SJSA1 (cell line): ENCODE measurements at regions not wholly inside any gene's neighbourhood (a gene's known extent, or its start where the extent isn't known, plus 50 kb on each side); places are given as distances from the start of the nearest gene placed in this dataset.
"Not testable (repeated sequence)": the region's sequence is repeated elsewhere in the genome, so short reads cannot be mapped to it uniquely, and the experiment has no call there.

Source experiments
- DNase-seq, 2 experiments: peaks; one replicate each; pipeline ENCODE4 v3.0.0-alpha.2; 2015 to 2020; ENCODE audit warnings: low spot score in 2 of 2, low read depth in 1 of 2
- H3K27ac ChIP-seq: fragments of 250-450 bp; sonication (Bioruptor Pico); 2 replicates; pipeline ENCODE4 v1.5.1; 2020; ENCODE audit warnings: mild to moderate bottlenecking, moderate library complexity
- H3K27me3 ChIP-seq: fragments of 250-450 bp; sonication (Bioruptor Pico); replicated peaks from 2 replicates; pipeline ENCODE4 v1.5.1; 2020; ENCODE audit warnings: mild to moderate bottlenecking, moderate library complexity
- H3K36me3 ChIP-seq: fragments of 250-450 bp; sonication (Bioruptor Pico); 2 replicates; pipeline ENCODE4 v1.5.1; 2020; ENCODE audit warnings: mild to moderate bottlenecking
- H3K4me1 ChIP-seq: fragments of 250-450 bp; sonication (Bioruptor Pico); replicated peaks from 2 replicates; pipeline ENCODE4 v1.6.1; 2021; ENCODE audit warnings: mild to moderate bottlenecking
- H3K4me3 ChIP-seq: fragments of 250-450 bp; sonication (Bioruptor Pico); 2 replicates; pipeline ENCODE4 v1.5.1; 2020; ENCODE audit warnings: mild to moderate bottlenecking
- H3K9me3 ChIP-seq: fragments of 250-450 bp; sonication (Bioruptor Pico); replicated peaks from 2 replicates; pipeline ENCODE4 v1.5.1; 2020; ENCODE audit warnings: mild to moderate bottlenecking

DNA sequence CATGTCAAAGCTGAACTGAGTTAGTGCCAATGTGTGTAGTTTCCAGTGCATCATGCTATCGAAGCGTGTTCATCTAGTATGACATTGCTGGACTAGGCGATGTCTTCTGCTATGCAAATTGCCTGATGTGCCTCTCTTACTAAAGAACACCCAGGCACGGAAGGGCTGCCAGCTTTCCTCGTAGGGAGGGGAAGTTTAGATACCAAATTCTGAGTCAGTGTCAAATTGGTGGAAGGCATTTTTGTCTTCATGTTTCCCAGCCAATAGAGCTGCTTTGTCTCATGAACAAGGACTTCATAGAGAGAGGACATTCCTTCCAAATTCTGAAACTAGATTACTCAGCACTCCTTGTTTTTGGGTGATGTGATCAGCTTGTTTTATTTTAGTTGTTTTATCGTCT is 320.1 kb downstream of the BTBD3 start:
- no peaks in the 10 kb centered on the region for H3K27me3 ChIP-seq
- DNase-seq = no peak
- H3K4me3 ChIP-seq = no peak overlapping the region
- no peak overlapping the region for H3K27ac ChIP-seq
- no peaks in the 10 kb centered on the region for H3K4me1 ChIP-seq
- no peaks in the 10 kb centered on the region for H3K9me3 ChIP-seq
- no peaks in the 10 kb centered on the region for H3K36me3 ChIP-seq

DNA sequence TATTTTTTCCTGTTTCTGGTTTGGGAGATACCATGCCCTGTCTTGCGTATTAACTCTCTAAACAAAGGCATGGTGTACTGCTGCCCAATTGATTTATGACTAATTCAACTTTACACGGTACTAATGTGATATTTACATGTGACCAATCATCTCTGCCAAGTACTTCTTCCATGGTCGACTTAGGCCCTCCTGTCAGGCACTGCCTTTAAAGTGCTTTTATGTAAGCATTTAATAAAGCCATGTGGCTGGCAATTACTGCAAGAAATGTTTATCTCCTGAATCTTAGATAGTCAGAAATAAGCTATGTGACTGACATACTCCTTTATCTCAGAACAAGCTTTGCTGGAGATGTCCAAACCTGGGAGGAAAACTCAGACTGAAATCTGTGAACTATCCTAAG is 323.4 kb downstream of the BTBD3 start:
- no peak for DNase-seq

DNA sequence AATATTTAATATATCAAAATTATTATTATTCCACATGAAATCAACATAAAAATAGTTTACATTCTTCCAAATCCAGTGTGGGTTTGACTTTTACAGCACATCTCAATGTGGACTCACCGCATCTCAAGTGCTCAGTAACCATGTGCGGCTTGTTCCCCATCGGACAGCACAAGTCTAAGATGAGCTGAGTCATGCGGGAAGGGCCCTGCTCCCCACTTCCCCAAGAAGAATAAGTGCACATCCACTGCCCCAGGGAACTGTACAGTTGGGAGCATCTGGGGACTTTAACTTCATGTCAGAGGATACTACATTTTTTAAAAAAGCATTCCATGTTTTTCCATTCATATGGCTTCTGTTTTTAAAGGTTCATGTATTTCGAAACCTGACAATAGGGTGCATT is 325.6 kb downstream of the BTBD3 start:
- Histone ChIP-seq H3K9me3 (no peaks in the 10 kb centered on the region), H3K4me1 (no peaks in the 10 kb centered on the region)
- DNase-seq = no peak

More for the DNA sequence above, 323.4 kb downstream of the BTBD3 start:
- H3K9me3 ChIP-seq = no peaks in the 10 kb centered on the region
- no peak overlapping the region for H3K27ac ChIP-seq
- H3K4me3 ChIP-seq = no peak overlapping the region
- no peaks in the 10 kb centered on the region for H3K27me3 ChIP-seq
- H3K4me1 ChIP-seq = no peaks in the 10 kb centered on the region
- H3K36me3 ChIP-seq = no peaks in the 10 kb centered on the region

DNA sequence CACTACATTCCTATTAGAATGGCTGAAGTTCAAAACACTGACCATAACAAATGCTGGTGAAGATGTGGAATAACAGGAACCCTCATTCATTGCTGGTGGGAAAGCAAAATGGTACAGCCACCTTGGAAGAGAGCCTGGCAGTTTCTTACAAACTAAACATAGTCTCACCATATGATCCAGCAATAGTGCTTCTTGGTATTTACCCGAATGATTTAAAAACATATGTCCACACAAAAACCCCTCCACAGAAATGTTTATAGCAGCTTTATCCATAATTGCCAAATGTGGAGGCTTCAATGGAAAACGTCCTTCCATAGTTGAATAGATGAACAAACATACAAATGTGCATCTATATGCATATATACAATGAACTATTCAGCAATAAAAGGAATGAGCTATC is 330.8 kb downstream of the BTBD3 start:
- Histone ChIP-seq H3K4me1 (no peaks in the 10 kb centered on the region), H3K36me3 (no peaks in the 10 kb centered on the region), H3K27ac (no peak overlapping the region), H3K27me3 (no peaks in the 10 kb centered on the region), H3K9me3 (peaks cover 3% of the 10 kb centered on the region; the same call in 1 of the 2 replicates), H3K4me3 (no peak overlapping the region)
- DNase-seq = no peak

More for the DNA sequence above, 325.6 kb downstream of the BTBD3 start:
- H3K4me3 ChIP-seq = no peak overlapping the region
- no peak overlapping the region for H3K27ac ChIP-seq
- H3K27me3 ChIP-seq = no peaks in the 10 kb centered on the region
- H3K36me3 ChIP-seq = no peaks in the 10 kb centered on the region

- H3K27ac ChIP-seq, H3K36me3 ChIP-seq, H3K9me3 ChIP-seq, H3K4me1 ChIP-seq, DNase-seq, H3K4me3 ChIP-seq, H3K27me3 ChIP-seq: not testable (repeated sequence)
These were observed 333.0 kb downstream of the BTBD3 start for GRCh38 chr20:12250661-12251060.

GRCh38 chr20:12252793-12253192 is 335.1 kb downstream of the BTBD3 start:
- no peak overlapping the region for H3K27ac ChIP-seq
- H3K9me3 ChIP-seq = peaks cover 3% of the 10 kb centered on the region
- no peaks in the 10 kb centered on the region for H3K27me3 ChIP-seq
- H3K36me3 ChIP-seq = no peaks in the 10 kb centered on the region
- H3K4me3 ChIP-seq = no peak overlapping the region
- no peaks in the 10 kb centered on the region for H3K4me1 ChIP-seq
- no peak for DNase-seq

- Histone ChIP-seq H3K9me3 (peaks cover 3% of the 10 kb centered on the region), H3K36me3 (no peaks in the 10 kb centered on the region), H3K4me3 (no peak overlapping the region), H3K27ac (no peak overlapping the region), H3K27me3 (no peaks in the 10 kb centered on the region), H3K4me1 (no peaks in the 10 kb centered on the region)
- DNase-seq = no peak
These were observed 337.8 kb downstream of the BTBD3 start for GRCh38 chr20:12255461-12255970.

DNA sequence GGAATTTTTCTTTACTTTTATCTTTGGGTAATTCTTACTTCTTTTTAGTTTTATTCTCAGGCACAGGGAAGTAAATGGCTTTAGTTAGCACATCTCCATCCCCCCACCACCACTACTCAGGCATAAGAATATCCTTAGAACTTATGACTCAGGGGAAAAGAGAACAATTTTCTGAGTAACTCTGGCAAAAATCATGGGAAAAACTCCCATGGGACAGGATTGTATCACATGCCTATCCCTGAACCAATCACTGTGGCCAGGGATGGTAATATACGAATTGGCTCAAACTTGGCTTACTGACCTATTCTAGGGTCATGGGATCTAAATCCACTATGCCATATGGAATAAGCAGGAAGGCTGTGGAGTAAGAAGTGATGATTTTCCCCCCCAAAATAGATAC is 339.1 kb downstream of the BTBD3 start:
- Histone ChIP-seq H3K4me3 (no peak overlapping the region), H3K4me1 (no peaks in the 10 kb centered on the region), H3K27ac (no peak overlapping the region), H3K27me3 (no peaks in the 10 kb centered on the region), H3K9me3 (no peaks in the 10 kb centered on the region; the same call in 1 of the 2 replicates), H3K36me3 (no peaks in the 10 kb centered on the region)
- DNase-seq = no peak

GRCh38 chr20:12262747-12263146 is 345.1 kb downstream of the BTBD3 start:
- Histone ChIP-seq H3K36me3 (no peaks in the 10 kb centered on the region), H3K4me1 (no peaks in the 10 kb centered on the region), H3K27ac (no peak overlapping the region), H3K27me3 (no peaks in the 10 kb centered on the region), H3K9me3 (no peaks in the 10 kb centered on the region), H3K4me3 (no peak overlapping the region)
- DNase-seq = no peak

DNA sequence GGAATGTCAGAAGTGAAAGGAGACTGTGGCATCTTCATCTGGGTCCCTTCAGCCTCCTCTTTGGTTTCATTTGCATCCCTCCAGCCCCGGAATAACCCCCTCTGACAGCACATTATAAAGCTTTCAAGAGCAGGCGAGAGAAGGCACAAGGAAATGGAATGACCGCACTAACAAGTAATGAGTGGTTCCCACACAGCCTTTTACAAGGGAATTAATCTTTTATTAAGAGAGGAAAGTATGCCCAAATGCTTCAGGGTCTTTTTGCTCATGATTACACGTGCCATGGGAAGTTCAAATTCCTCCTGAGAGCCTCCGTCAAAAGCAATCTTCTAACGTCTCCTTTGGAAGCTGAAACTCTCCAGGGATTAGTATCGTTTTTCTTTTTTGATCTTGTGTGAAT is 347.0 kb downstream of the BTBD3 start:
- Histone ChIP-seq H3K4me3 (no peak overlapping the region), H3K36me3 (no peaks in the 10 kb centered on the region), H3K27me3 (no peaks in the 10 kb centered on the region), H3K27ac (no peak overlapping the region), H3K4me1 (no peaks in the 10 kb centered on the region), H3K9me3 (no peaks in the 10 kb centered on the region)
- no peak for DNase-seq

- no peaks in the 10 kb centered on the region for H3K9me3 ChIP-seq
- H3K27me3 ChIP-seq = no peaks in the 10 kb centered on the region
- no peak overlapping the region for H3K27ac ChIP-seq
- H3K4me3 ChIP-seq = no peak overlapping the region
- no peak for DNase-seq
- H3K36me3 ChIP-seq = no peaks in the 10 kb centered on the region
- no peaks in the 10 kb centered on the region for H3K4me1 ChIP-seq
These were observed 348.0 kb downstream of the BTBD3 start for GRCh38 chr20:12265662-12266061.

- no peaks in the 10 kb centered on the region for H3K4me1 ChIP-seq
- H3K27ac ChIP-seq = no peak overlapping the region
- H3K36me3 ChIP-seq = no peaks in the 10 kb centered on the region
- H3K4me3 ChIP-seq = no peak overlapping the region
- no peaks in the 10 kb centered on the region for H3K27me3 ChIP-seq
- H3K9me3 ChIP-seq = no peaks in the 10 kb centered on the region
- no peak for DNase-seq
These were observed 351.9 kb downstream of the BTBD3 start for GRCh38 chr20:12269579-12269978.

DNA sequence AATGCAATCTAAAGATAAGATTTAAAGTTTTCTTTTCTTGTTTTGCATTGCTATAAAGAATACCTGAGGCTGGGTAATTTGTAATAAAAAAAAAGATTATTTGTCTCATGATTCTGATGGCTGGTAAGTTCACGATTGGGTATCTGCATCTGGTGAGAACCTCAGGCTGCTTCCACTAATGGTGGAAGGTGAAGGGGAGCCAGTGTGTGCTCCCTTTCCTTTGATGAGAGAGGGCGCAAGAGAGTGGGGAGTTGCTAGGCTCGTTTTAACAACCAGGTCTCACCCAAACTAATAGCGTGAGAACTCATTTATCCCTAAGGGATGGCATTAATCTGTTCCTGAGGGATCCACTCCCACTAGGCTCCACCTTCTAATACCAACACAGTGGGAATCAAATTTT is 353.2 kb downstream of the BTBD3 start:
- H3K9me3 ChIP-seq = no peaks in the 10 kb centered on the region
- no peak for DNase-seq
- no peaks in the 10 kb centered on the region for H3K4me1 ChIP-seq
- no peaks in the 10 kb centered on the region for H3K36me3 ChIP-seq
- H3K27ac ChIP-seq = no peak overlapping the region
- H3K4me3 ChIP-seq = no peak overlapping the region
- no peaks in the 10 kb centered on the region for H3K27me3 ChIP-seq

- Histone ChIP-seq H3K4me1 (no peaks in the 10 kb centered on the region), H3K9me3 (no peaks in the 10 kb centered on the region), H3K36me3 (no peaks in the 10 kb centered on the region), H3K27ac (no peak overlapping the region), H3K27me3 (no peaks in the 10 kb centered on the region), H3K4me3 (no peak overlapping the region)
- DNase-seq = no peak
These were observed 358.4 kb downstream of the BTBD3 start for GRCh38 chr20:12276011-12276673.

- Histone ChIP-seq H3K4me3 (no peak overlapping the region), H3K36me3 (no peaks in the 10 kb centered on the region), H3K27ac (no peak overlapping the region), H3K27me3 (no peaks in the 10 kb centered on the region), H3K4me1 (no peaks in the 10 kb centered on the region), H3K9me3 (no peaks in the 10 kb centered on the region; the same call in 1 of the 2 replicates)
- DNase-seq = no peak
These were observed 369.9 kb downstream of the BTBD3 start for GRCh38 chr20:12287575-12287974.
